HG03469 (cell line): ENCODE measurements at regions not wholly inside any gene's neighbourhood (a gene's known extent, or its start where the extent isn't known, plus 50 kb on each side); places are given as distances from the start of the nearest gene placed in this dataset.

Experiments used
- ATAC-seq: cut with Tn5 transposase; IDR thresholded peaks from one replicate; pipeline ENCODE4 v1.9.1; 2021; ENCODE audit warnings: mild to moderate bottlenecking, moderate library complexity, moderate number of reproducible peaks; ENCODE audit not compliant: unreplicated experiment

DNA sequence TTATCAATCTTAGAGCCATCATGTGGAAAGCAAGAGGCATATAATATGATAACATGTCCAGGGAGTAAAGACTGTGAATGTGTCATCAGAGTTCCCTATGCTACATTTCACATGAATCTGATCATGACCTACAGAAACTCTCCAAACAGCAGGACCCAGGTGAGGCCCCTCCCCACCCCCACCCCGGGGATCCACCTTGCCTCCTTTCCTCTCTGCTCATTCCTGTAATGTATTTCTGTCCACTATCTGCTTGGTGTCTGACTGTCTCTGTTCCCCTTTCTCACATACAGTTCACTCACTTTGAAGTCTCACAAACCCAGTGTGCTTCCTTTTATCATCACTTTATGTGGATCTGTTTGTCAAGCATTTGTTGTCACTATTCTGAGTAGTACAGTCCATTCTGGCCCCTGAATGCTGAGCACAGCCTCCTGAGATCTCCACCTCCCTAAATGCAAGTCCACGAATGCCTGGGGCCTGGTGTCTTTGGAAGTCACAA is 76.4 kb upstream of the SMARCA2 start:
- ATAC-seq: peak; percentile 56

DNA sequence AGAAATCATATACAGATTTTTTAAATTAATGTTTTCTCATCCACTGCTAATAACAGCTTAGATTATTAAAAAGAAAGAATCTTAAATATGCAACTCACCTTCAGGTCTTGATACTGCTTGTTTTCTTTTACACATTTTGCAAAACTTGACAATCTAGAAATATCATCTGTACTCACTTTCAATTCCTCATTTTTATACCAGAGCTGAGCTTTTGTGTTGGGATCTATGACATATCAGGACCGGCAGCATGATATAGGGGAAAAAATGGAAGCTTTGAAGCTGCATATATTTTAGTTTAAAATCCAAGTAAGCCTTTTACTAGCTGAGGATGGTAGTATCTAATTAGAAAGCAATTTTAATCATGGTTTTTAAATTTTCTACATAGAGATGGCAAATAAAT is 75.7 kb upstream of the SMARCA2 start:
- ATAC-seq: no peak

- ATAC-seq: peak; percentile 63
These were observed 75.2 kb upstream of the SMARCA2 start for GRCh38 chr9:1939926-1940368.

GRCh38 chr9:1941989-1942388 is 73.2 kb upstream of the SMARCA2 start:
- ATAC-seq: no peak

- no peak for ATAC-seq
These were observed 68.4 kb upstream of the SMARCA2 start for GRCh38 chr9:1946526-1947283.

DNA sequence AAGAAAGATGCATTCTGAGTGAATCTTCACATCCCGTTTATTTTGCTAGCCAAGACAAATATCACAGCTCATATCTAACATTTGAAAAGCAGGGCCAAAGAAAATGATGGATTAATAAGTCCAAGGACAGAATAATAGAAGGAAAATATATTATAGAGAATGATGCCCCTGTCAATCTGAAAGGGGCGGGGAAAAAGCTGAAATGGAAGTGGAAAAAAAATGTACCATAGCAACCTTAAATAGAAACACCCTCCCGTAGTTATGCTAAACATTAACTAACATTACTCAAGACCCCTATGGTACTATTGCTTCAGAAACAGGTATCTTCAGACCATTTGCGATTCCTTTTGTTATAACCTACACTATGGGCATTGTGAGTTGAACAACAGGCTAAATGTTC is 67.7 kb upstream of the SMARCA2 start:
- ATAC-seq: no peak

GRCh38 chr9:1948541-1948940 is 66.6 kb upstream of the SMARCA2 start:
- ATAC-seq: no peak

- ATAC-seq: no peak
These were observed 63.7 kb upstream of the SMARCA2 start for GRCh38 chr9:1951446-1951845.

GRCh38 chr9:1952001-1952400 is 63.1 kb upstream of the SMARCA2 start:
- ATAC-seq: no peak

DNA sequence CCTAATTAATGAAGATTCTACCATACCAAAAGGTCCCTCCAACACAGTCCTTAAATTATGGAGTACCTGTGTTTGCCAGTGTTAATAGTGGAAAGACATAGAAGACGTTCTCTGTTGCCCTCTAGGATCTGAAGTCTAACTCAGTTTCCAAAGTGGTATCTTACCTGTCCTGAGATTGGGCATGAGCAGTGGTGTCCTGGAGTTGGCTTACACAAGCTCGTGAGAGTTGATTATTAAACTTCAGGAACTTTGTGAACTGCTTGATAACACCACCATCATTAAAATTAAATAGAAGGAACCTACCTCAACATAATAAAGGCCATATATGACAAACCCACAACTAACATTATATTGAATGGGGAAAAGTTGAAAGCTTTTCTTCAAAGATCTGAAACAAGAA is 60.9 kb upstream of the SMARCA2 start:
- no peak for ATAC-seq

DNA sequence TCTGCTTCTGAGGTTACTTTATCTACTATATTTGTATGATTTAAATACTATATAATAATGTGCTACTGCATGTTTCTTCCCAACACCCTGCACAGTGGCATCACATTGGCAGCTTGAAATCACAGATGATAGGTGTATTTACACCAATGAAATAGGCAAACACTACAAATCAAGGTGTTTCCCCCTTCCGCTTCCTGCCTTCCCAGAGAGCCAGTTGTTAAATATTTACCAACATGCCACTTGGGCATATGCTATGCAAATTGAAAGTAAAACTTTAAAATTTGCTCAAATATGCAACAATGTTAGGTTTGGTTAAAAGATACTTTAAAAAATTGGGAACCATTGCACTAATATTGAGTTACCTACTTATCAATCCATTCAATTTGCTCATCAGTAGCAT is 58.2 kb upstream of the SMARCA2 start:
- ATAC-seq: no peak

GRCh38 chr9:1957856-1958255 is 57.3 kb upstream of the SMARCA2 start:
- no peak for ATAC-seq

DNA sequence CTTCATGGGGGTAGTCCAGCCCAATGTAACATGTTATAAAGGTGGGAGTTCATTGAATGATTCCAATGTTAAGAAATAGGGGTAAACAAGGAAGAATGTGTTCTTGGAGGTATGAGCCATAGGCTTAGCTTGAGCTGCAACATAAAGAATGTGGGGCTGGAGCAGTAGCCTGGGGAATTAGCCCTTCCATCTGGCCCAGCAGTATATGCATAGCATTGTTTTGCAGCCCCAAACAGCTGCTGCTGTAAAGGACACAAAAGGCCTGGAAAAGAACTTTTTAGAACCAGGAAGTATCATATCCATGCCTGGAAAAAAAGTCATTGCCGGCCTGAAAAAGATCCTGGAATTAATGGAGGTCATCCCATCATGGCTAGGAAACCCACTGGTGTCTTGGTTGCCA is 55.8 kb upstream of the SMARCA2 start:
- ATAC-seq: no peak

GRCh38 chr9:1960342-1961042 is 54.7 kb upstream of the SMARCA2 start:
- no peak for ATAC-seq

DNA sequence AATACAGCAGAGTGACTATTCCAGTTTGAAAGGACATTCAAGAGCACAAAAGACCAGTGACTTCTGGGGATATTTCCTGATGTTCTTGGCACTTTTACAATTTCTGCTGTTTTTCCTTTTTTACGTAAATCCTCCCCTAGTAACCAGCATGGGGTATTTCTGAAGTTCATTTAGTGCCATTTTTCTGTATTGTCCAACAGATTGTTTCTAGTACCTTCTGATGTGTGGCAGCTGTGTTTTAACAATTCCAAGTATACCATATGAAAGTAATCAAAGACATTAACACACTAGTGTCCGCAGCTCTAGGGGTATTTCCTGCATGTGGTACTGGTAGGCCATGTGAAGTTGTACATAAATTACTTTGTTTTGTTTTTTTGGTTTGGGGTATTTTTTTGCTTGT is 53.0 kb upstream of the SMARCA2 start:
- ATAC-seq: no peak

DNA sequence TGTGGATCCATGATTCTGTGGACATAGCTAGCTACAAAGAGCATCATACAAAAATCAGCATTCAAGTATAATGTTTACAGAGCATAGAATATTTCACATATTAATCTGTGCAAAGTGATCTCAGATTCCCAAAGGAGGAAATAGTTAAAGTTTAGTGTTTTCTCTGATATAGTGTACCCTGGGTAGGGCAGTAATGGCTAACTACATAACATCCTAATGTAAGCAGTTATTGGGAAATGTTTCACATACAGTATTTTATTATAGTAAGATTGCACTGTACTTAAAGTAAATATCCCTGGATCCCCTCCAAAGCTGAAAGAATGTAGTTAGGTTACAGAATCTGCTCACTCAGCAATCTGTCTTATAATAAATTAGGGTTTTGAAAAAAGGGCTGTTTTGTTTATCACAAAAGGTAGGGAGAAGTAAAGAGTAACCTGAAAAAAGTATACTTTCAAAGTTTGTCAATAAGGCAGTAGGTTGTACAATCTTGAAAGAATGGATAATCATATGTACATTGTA is 52.5 kb upstream of the SMARCA2 start:
- no peak for ATAC-seq

DNA sequence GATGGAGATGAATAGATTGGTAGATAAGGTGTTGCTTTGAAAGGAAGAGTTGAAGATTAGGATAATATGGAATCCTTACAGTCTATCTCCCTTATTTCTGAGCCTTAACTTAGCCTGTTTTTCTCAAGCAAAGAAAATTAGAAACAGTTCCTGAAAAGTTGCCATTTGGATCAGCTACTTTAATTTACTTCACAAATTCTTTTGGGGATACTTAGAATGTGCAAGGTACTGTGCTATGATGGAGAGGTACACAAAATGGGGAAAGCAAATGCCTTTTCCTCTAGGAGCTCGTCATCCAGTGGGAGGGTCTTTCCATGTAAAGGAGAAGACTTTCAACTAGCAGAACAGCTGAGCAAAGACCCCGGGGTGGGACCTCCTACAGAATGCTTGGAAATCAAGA is 51.1 kb upstream of the SMARCA2 start:
- ATAC-seq: no peak
